HK-2 (cell line): ENCODE measurements at regions not wholly inside any gene's neighbourhood (a gene's known extent, or its start where the extent isn't known, plus 50 kb on each side); places are given as distances from the start of the nearest gene placed in this dataset.
"Not testable (repeated sequence)": the region's sequence is repeated elsewhere in the genome, so short reads cannot be mapped to it uniquely, and the experiment has no call there.

ENCODE experiments used
- DNase-seq: peaks from one replicate; pipeline ENCODE4 v3.0.0-alpha.2; 2018; ENCODE audit not compliant: unreplicated experiment

DNA sequence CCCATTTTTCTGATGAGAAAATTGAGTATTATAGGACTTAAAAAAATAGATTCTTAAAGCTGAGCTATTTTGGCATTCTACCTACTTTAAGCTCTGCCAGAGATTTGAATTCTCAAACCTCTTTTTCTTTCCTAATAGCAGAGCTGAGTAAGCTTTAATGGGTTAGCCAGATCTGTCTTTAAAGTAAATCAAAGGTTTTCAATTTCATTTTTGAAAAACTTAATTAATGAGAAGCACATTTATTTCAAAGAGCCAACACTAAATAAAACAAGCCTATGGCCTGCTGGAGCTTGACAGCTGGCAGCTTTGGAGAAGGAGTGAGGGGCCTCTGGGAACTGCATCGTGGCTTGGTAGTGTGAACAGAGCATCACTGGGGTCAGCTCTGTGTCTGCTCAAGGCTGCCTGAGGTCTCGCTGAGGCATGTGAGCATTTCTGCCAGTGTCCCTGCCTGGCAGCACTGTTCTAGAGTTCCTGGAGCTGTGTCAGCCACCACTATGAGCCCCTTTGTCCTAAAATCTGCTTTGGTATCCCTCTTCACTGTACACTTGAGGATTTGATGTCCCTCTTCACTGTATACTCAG, 50.4 kb upstream of the PRSS23 start:
- DNase-seq: no peak

- DNase-seq: no peak
These were observed 51.0 kb upstream of the PRSS23 start for GRCh38 chr11:86749376-86749775.

- DNase-seq: no peak
These were observed 52.0 kb upstream of the PRSS23 start for GRCh38 chr11:86748296-86748695.

GRCh38 chr11:86747801-86748200, 52.5 kb upstream of the PRSS23 start:
- no peak for DNase-seq

DNA sequence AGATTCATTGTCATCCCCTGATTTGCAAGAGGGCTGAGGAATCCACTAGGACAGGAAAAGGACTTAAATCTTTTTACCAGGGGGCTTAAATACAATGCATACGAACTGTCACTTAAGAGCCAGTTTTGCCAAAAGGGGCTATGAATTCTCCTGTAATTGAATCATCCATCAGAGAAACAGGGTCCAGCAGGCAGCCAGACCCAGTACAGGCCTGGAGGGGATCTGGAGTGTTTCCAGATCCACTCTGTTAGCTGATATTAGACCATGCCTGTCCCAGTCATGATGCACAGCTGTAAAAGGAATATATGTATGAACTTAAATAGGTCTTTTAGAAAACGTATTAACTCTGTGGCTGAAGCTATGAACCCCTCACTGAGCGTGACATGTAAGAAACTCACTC, 53.8 kb upstream of the PRSS23 start:
- DNase-seq: no peak

DNA sequence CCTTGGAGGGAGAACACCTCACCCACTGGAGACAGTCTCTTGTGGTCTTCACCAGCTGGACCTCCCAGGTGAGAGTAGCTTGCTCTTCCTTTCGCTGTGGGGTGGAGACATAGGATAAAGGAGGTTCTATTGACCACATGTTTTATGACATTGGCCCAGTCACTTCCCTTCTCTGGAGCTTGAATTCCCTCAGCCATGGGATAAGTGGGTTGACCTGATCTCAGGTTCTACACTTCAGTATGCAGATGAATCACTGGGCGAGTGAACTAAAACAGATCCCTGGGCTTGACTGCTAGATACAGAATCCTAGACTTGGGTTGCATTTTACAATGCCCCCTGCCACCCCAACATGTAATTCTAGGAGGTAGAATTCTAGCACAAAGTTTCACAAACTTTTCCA, 54.8 kb upstream of the PRSS23 start:
- DNase-seq: peak; percentile 17

DNA sequence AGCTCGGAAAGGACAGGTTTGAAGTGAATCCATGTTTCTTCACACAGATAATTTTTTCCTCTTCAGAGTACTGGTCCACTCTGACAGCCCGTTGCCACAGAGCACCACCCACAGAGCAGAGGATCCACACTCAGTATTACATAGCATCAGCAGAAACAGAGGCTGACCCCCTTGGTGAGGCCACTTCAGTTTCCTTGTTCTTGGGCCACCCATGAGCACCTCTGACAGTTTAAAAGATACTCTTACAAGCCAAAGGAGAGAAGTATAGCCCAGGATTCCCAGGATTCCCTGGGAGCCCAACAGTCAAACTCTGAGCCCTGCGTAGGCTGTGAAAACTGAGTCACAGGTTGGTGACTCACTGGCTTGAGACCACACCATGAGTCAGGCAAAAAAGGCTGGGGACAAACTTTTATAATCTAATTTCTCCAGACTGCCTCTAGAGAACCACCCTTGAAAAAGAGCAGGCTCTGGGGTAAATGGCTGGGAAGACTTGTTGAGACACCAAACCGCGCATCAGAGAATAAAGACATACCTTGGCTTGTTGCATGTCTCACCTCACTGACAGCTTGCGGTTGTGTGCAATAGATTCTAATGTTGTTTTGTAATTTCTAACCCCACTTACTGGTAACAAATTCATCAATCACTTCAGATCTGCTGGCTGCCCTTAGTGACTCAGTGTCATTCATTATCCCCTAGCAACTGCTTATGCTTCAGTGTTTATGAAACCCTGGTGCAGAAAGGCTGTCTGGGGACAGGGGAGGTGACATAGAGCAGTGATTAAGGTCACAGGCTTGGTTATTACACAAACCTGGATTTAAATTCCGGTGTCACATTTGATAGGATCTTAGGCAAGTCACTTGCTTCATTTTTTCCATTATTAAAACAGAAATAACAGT, 56.9 kb upstream of the PRSS23 start:
- DNase-seq: peak; percentile 74

- no peak for DNase-seq
These were observed 58.2 kb upstream of the PRSS23 start for GRCh38 chr11:86741839-86742805.

DNA sequence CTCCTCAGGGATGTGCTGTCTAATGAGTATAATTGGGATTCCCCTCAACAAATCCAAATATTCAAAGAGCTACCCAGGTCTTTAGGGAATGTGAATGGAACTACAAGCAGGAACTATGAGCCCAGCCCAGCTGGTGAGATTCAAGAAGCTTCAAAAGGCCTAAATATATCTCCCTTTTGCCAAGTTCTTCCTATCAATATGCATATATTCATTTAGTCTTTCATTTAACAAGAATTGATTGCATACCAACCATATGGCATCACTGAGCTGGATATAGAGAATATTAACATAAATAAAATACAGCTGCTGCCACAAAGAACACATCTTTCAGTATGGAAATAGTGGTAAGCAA, 58.9 kb upstream of the PRSS23 start:
- no peak for DNase-seq

DNA sequence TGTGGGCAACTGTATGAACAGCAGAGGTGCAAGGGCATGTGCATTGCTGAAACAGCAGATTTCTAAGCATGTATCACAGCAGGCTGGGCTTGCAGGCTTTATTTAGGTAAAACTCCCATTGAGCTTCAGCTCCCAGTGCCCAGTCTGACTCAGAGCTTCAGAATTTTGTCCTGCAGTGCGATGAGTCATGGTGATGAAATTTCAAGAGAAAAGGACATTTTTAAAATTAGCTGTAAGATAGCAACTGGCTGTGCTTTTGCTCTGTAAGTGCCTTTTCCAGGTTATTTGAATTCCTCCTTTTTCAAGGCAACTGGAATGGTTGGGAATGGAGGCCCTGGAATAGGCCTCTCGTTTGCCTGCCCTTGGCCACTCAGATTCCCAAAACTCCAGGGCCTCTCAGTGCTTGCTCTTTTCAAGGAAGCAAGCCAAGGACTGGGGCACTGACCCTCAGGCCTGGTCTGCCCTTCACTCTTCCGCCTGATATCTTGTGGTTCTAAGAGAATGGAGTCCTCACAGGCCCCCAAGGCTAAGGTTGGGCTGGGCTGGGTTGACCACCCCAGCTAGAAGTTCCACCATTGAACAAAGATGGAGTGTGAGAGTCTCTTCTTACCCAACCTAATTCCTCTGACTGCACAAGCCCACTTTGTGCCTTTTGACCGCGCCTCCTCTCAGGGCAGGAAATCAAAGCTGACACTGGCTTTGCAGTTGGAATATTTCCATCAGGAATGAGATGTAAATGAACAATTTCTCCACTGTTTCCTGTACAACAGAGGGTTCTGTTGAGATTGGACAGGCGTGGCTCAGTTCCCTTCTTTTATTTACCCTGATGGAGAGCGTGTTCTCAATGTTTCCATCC, 59.5 kb upstream of the PRSS23 start:
- DNase-seq: peak; percentile 69

- no peak for DNase-seq
These were observed 61.8 kb upstream of the PRSS23 start for GRCh38 chr11:86738568-86738967.

- DNase-seq: no peak
These were observed 62.6 kb upstream of the PRSS23 start for GRCh38 chr11:86737737-86738136.

DNA sequence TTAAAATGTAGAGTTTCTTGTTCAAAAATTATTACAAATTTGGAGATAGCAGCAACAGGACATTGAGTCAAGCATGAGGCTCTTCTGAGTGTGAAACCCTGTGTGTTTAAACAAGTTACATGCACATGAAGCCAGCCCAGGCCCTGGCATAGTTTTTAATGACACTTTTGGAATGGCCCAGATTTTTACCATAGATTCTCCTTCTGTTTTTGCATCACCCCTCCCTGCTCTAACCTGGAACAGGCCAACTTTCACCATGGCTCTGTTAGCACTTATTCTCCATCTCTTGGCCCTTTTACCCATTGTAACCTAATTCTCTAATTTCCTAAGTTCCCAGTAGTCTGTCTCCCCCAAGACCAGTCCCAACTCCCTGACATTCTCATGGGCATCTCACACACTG, 63.1 kb upstream of the PRSS23 start:
- no peak for DNase-seq

DNA sequence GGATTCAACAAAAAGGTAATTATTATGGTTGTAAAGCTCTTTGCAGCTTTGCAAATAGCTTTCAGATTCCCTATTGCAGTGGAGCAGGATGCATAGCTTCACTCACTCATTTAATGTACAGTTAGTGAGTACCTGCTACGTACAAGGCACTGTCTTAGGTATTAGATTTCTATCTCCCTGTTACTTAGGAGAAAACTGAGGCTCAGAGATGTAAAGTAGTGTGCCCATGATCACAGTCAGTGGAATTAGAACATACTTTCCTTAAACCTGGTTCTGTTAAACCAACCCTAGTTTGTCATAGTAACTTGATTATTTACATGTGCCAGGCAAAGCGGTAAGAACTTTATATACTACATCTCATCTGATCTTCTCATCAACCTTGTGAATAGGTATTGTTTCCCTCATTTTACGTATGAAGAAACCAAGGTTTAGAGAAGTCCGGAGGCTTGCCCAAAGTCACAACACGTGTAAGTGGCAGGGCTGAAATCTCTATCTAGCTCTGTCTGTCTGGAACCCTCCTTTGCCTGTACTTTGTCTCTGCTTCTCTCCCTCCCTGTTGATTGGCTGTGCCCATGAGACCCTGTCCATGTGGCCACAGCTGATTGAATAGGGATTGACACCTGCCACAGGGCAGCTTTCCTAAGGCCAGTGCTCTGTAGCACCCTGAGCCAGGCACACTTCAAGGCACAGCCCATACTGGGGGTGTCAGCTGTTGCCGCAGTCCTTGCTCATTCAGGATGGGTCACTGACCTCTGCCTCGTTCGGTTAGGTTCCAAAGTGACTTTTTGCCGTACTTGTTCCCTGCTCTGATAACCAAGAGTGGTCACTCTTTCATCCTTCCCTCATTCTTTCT, 63.8 kb upstream of the PRSS23 start:
- no peak for DNase-seq

DNA sequence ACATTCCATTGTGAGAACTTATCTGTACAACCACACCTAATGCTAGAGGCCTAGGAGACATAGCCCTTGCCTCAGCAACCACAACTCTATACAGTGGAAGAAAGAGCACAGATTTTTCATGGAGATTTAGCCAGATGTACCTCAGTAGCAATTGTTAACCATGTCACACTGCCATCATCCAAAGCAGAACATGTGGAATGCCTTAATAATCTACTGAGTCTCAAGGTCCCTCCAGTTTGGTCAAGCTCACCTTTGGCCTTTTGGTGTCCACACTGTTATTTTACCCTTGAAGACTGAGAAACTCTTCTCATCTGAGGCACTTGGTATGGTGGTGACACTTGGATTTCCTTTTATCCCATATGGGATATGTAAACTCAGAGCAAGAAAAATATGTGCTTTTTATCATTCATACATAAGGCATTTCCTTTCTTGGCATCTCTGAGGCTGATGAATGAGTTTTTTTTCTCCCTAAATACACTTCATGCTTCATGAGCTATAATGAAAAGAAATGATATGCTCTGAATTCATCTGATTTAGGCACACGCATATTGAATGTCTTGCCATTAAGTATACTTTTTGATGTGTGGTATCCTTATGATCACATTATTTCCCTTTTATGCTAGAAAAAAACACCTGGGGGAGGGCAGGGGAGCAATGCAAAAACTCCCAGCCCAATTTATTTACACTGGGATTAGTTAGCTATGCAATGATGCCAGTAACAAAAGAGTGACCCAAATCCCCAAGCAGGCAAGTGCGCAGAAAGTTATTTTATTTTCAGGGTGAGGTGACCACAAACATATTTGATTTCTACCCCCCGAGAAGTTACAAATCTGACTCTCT, 63.3 kb upstream of the ME3 start:
- no peak for DNase-seq

DNA sequence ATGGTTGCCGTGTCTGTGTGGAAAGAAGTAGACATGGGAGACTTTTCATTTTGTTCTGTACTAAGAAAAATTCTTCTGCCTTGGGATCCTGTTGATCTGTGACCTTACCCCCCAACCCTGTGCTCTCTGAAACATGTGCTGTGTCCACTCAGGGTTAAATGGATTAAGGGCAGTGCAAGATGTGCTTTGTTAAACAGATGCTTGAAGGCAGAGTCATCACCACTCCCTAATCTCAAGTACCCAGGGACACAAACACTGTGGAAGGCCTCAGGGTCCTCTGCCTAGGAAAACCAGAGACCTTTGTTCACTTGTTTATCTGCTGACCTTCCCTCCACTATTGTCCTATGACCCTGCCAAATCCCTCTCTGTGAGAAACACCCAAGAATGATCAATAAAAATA, 60.3 kb upstream of the ME3 start:
- not testable (repeated sequence) for DNase-seq

GRCh38 chr11:86732286-86732685, 59.9 kb upstream of the ME3 start:
- not testable (repeated sequence) for DNase-seq

GRCh38 chr11:86729576-86729975, 57.2 kb upstream of the ME3 start:
- DNase-seq: not testable (repeated sequence)

DNA sequence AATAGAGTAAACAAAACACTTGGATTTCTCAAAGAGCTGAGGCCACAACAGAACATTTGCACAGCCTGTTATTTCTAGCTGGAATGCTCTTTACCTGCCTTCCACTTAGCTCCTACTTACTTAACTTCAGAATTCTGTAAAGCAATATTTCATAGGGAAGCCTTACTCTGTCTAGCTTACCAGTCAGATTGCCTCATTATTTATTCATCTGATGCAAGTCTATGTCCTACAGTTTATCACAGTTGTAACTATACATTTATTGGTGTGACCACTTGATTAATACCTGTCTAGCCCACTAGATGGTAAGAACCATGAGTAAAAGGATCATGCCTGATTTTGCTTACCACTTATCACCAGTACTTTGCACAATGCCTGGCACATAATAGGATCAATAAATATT, 56.1 kb upstream of the ME3 start:
- no peak for DNase-seq
